H9 (cell line): ENCODE measurements at regions not wholly inside any gene's neighbourhood (a gene's known extent, or its start where the extent isn't known, plus 50 kb on each side); places are given as distances from the start of the nearest gene placed in this dataset.

Experiments
- DNase-seq: peaks from one replicate; pipeline ENCODE4 v3.0.0-alpha.2; 2017
- H2AFZ ChIP-seq: one replicate; pipeline ENCODE4 v1.6.1; 2013; ENCODE audit warnings: mild to moderate bottlenecking, low read length, control low read depth, moderate library complexity
- H2AK5ac ChIP-seq: 2 replicates; pipeline ENCODE4 v1.6.1; 2013; ENCODE audit warnings: low read length, control low read depth, mixed read lengths; ENCODE audit not compliant: insufficient read length
- H2BK120ac ChIP-seq: one replicate; pipeline ENCODE4 v1.6.1; 2013; ENCODE audit warnings: low read depth, mild to moderate bottlenecking, low read length, control low read depth, inconsistent platforms; ENCODE audit not compliant: poor library complexity, severe bottlenecking
- H2BK12ac ChIP-seq: 2 replicates; pipeline ENCODE4 v1.6.1; 2013; ENCODE audit warnings: low read length, control low read depth, mixed read lengths, low read depth; ENCODE audit not compliant: insufficient read length
- H2BK15ac ChIP-seq: 2 replicates; pipeline ENCODE4 v1.6.1; 2013; ENCODE audit warnings: low read depth, low read length, control low read depth
- H2BK20ac ChIP-seq: one replicate; pipeline ENCODE4 v1.6.1; 2013; ENCODE audit warnings: low read depth, mild to moderate bottlenecking, low read length, control low read depth, inconsistent platforms; ENCODE audit not compliant: poor library complexity, severe bottlenecking
- H2BK5ac ChIP-seq: 2 replicates; pipeline ENCODE4 v1.6.1; 2013; ENCODE audit warnings: low read length, control low read depth, mixed read lengths; ENCODE audit not compliant: insufficient read length
- H3K14ac ChIP-seq: 2 replicates; pipeline ENCODE4 v1.6.1; 2013; ENCODE audit warnings: low read length, control low read depth; ENCODE audit not compliant: insufficient read depth
- H3K18ac ChIP-seq: 2 replicates; pipeline ENCODE4 v1.6.1; 2013; ENCODE audit warnings: low read depth, mild to moderate bottlenecking, mixed read lengths, low read length, control low read depth; ENCODE audit not compliant: insufficient read length
- H3K23ac ChIP-seq: 2 replicates; pipeline ENCODE4 v1.6.1; 2013; ENCODE audit warnings: low read length, control low read depth, mixed read lengths, low read depth; ENCODE audit not compliant: insufficient read length
- H3K23me2 ChIP-seq: 2 replicates; pipeline ENCODE4 v1.6.1; 2013; ENCODE audit warnings: low read depth, mild to moderate bottlenecking, mixed read lengths, low read length, control low read depth; ENCODE audit not compliant: insufficient read length, poor library complexity, severe bottlenecking
- H3K27ac ChIP-seq: 2 replicates; pipeline ENCODE4 v1.5.1; 2013; ENCODE audit warnings: low read length, control low read depth, mixed read lengths, low read depth; ENCODE audit not compliant: insufficient read length
- H3K27me3 ChIP-seq: 2 replicates; pipeline ENCODE4 v1.6.1; 2013; ENCODE audit warnings: low read length, control low read depth, inconsistent platforms; ENCODE audit not compliant: insufficient read depth
- H3K4ac ChIP-seq: 2 replicates; pipeline ENCODE4 v1.6.1; 2013; ENCODE audit warnings: low read depth, mild to moderate bottlenecking, control low read depth, inconsistent platforms, low read length, moderate library complexity
- H3K4me1 ChIP-seq: 2 replicates; pipeline ENCODE4 v1.6.1; 2013; ENCODE audit warnings: low read length, control low read depth, inconsistent platforms; ENCODE audit not compliant: insufficient read depth
- H3K4me2 ChIP-seq: 2 replicates; pipeline ENCODE4 v1.6.1; 2013; ENCODE audit warnings: low read length, control low read depth, mixed read lengths; ENCODE audit not compliant: insufficient read length, insufficient read depth
- H3K56ac ChIP-seq: 2 replicates; pipeline ENCODE4 v1.6.1; 2013; ENCODE audit warnings: low read depth, mild to moderate bottlenecking, mixed read lengths, low read length, control low read depth; ENCODE audit not compliant: insufficient read length
- H3K79me1 ChIP-seq: 2 replicates; pipeline ENCODE4 v1.6.1; 2013; ENCODE audit warnings: low read depth, mild to moderate bottlenecking, moderate library complexity, low read length, control low read depth, inconsistent platforms; ENCODE audit not compliant: insufficient read depth, poor library complexity, severe bottlenecking
- H3K79me2 ChIP-seq: 2 replicates; pipeline ENCODE4 v1.6.1; 2013; ENCODE audit warnings: low read length, control low read depth, inconsistent platforms; ENCODE audit not compliant: insufficient read depth
- H3K9ac ChIP-seq: 2 replicates; pipeline ENCODE4 v1.6.1; 2013; ENCODE audit warnings: low read length, control low read depth, mixed read lengths; ENCODE audit not compliant: insufficient read length; ENCODE audit errors: extremely low read depth
- H3K9me3 ChIP-seq: one replicate; pipeline ENCODE4 v1.6.1; 2013; ENCODE audit warnings: low read depth, low read length, inconsistent platforms; ENCODE audit not compliant: control insufficient read depth
- H3T11ph ChIP-seq: one replicate; pipeline ENCODE4 v1.6.1; 2013; ENCODE audit warnings: mild to moderate bottlenecking, low read length, control low read depth, inconsistent platforms
- H4K20me1 ChIP-seq: one replicate; pipeline ENCODE4 v1.6.1; 2013; ENCODE audit not compliant: control insufficient read depth, insufficient read length, insufficient read depth
- H4K5ac ChIP-seq: 2 replicates; pipeline ENCODE4 v1.6.1; 2013; ENCODE audit warnings: low read depth, mild to moderate bottlenecking, mixed read lengths, low read length, control low read depth; ENCODE audit not compliant: insufficient read length
- H4K8ac ChIP-seq: replicated peaks from 2 replicates; pipeline ENCODE4 v1.6.1; 2013; ENCODE audit warnings: low read length, control low read depth, mixed read lengths, low read depth; ENCODE audit not compliant: insufficient read length
- H4K91ac ChIP-seq: 2 replicates; pipeline ENCODE4 v1.6.1; 2013; ENCODE audit warnings: low read depth, mild to moderate bottlenecking, moderate library complexity, mixed read lengths, low read length, control low read depth; ENCODE audit not compliant: insufficient read length
- H3K27ac Mint-ChIP-seq, 3 experiments: 2 replicates in 2 of 3; 3 replicates in 1 of 3; pipeline ENCODE4 v1.8.0; 2020 to 2021; ENCODE audit warnings: mixed read lengths in 3 of 3, mild to moderate bottlenecking in 1 of 3, moderate library complexity in 1 of 3
- H3K27me3 Mint-ChIP-seq: 2 replicates; pipeline ENCODE4 v1.8.0; 2021; ENCODE audit warnings: low read depth, mild to moderate bottlenecking, moderate library complexity, mixed read lengths
- H3K36me3 Mint-ChIP-seq, 3 experiments: 2 replicates in 2 of 3; 3 replicates in 1 of 3; pipeline ENCODE4 v1.8.0; 2020 to 2021; ENCODE audit warnings: low read depth in 3 of 3, mixed read lengths in 3 of 3; ENCODE audit not compliant: insufficient read depth in 1 of 3
- H3K4me1 Mint-ChIP-seq, 2 experiments: 2 replicates each; pipeline ENCODE4 v1.8.0; 2020; ENCODE audit warnings: mixed read lengths in 2 of 2
- H3K4me3 Mint-ChIP-seq, 2 experiments: 2 replicates in 1 of 2; 3 replicates in 1 of 2; pipeline ENCODE4 v1.8.0; 2020 to 2021; ENCODE audit warnings: mild to moderate bottlenecking in 2 of 2, mixed read lengths in 2 of 2, moderate library complexity in 1 of 2
- H3K9me3 Mint-ChIP-seq, 2 experiments: 2 replicates in 1 of 2; 3 replicates in 1 of 2; pipeline ENCODE4 v1.8.0; 2020; ENCODE audit warnings: mild to moderate bottlenecking in 2 of 2, mixed read lengths in 2 of 2, moderate library complexity in 1 of 2
- WGBS: extraction: QIAGEN DNeasy Blood & Tissue Kit; methylation state at CpG from one replicate; pipeline ENCODE4 v1.1.7; 2013; ENCODE audit warnings: missing lambda C conversion rate, low lambda C conversion rate, mixed read lengths; ENCODE audit not compliant: insufficient read length; ENCODE audit errors: extremely low coverage; 5-methylcytosine and 5-hydroxymethylcytosine counted together
- TF ChIP-seq, protein P1 (sequence below): fragments of 200-600 bp; sonication (generic); conservative IDR thresholded peaks from 3 replicates; pipeline ENCODE4 v1.8.0; 2021; ENCODE audit warnings: antibody characterized with exemption, mild to moderate bottlenecking

DNA sequence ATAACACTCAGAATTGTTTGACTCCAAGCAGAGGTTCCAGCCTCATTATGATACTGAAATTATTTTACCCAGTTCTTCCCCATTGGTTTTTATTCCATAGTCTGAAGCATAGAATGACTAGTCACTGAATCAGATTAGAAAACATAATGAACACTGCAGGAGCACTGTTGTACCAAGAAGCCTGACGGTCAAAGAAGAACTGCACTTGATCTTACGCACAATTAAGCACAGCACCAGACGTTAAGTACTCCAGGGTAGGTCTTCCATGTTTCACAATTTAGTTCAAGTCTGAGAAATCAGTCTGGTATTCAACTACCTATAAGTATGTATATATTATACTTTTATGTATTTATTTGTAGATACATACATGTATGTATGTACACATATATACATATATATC lies 973.5 kb upstream of the SPRY2 start:
- H3K36me3 Mint-ChIP-seq: no peaks in the 10 kb centered on the region; a peak in 2 of 7 replicates
- H3K4me3 Mint-ChIP-seq: no peak overlapping the region
- no peaks in the 10 kb centered on the region for H3K4me1 Mint-ChIP-seq
- TF ChIP-seq, protein P1, sequence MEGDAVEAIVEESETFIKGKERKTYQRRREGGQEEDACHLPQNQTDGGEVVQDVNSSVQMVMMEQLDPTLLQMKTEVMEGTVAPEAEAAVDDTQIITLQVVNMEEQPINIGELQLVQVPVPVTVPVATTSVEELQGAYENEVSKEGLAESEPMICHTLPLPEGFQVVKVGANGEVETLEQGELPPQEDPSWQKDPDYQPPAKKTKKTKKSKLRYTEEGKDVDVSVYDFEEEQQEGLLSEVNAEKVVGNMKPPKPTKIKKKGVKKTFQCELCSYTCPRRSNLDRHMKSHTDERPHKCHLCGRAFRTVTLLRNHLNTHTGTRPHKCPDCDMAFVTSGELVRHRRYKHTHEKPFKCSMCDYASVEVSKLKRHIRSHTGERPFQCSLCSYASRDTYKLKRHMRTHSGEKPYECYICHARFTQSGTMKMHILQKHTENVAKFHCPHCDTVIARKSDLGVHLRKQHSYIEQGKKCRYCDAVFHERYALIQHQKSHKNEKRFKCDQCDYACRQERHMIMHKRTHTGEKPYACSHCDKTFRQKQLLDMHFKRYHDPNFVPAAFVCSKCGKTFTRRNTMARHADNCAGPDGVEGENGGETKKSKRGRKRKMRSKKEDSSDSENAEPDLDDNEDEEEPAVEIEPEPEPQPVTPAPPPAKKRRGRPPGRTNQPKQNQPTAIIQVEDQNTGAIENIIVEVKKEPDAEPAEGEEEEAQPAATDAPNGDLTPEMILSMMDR: no peak
- Histone ChIP-seq H2AFZ (no peak overlapping the region), H3K23me2 (no peaks in the 10 kb centered on the region), H3K9me3 (no peaks in the 10 kb centered on the region), H3K27ac (no peak overlapping the region), H2BK15ac (no peak overlapping the region), H4K91ac (no peak overlapping the region), H3K23ac (no peak overlapping the region), H3K4me1 (no peaks in the 10 kb centered on the region), H3K79me2 (no peaks in the 10 kb centered on the region), H2BK12ac (no peak overlapping the region), H3K27me3 (no peaks in the 10 kb centered on the region), H2BK20ac (no peak overlapping the region), H4K5ac (no peak overlapping the region), H3K56ac (no peak overlapping the region), H3K4ac (no peak overlapping the region), H3K9ac (no peak overlapping the region), H3K79me1 (no peaks in the 10 kb centered on the region), H2AK5ac (no peak overlapping the region), H3T11ph (no peak overlapping the region), H3K18ac (no peak overlapping the region), H4K20me1 (no peaks in the 10 kb centered on the region), H3K14ac (no peak overlapping the region), H3K4me2 (no peak overlapping the region), H4K8ac (no peak overlapping the region), H2BK5ac (no peak overlapping the region), H2BK120ac (no peak overlapping the region)
- H3K9me3 Mint-ChIP-seq: peaks cover 0 to 2% of the 10 kb centered on the region in 2 experiments; a peak in 1 of 5 replicates
- no peak for DNase-seq
- WGBS: no CpG with 5 or more reads among the region's 3 CpGs
- no peaks in the 10 kb centered on the region for H3K27me3 Mint-ChIP-seq
- no peak overlapping the region for H3K27ac Mint-ChIP-seq
